DMS 273 (cell line): ENCODE measurements at regions not wholly inside any gene's neighbourhood (a gene's known extent, or its start where the extent isn't known, plus 50 kb on each side); places are given as distances from the start of the nearest gene placed in this dataset.

ENCODE experiments used
- DNase-seq: peaks from one replicate; lab custom pipeline; 2025; ENCODE audit not compliant: unreplicated experiment; lab: John Stamatoyannopoulos, UW

- DNase-seq, result no peak
Observed at GRCh38 chr13:80133631-80134261, 207.2 kb downstream of the SPRY2 start.

GRCh38 chr13:80132741-80133601 lies 208.0 kb downstream of the SPRY2 start:
- no peak for DNase-seq

- DNase-seq, result peak; percentile 3
Observed at GRCh38 chr13:80131204-80131603, 209.7 kb downstream of the SPRY2 start.

- no peak for DNase-seq
Observed at GRCh38 chr13:80126389-80127068, 214.4 kb downstream of the SPRY2 start.

GRCh38 chr13:80123945-80124344 lies 217.0 kb downstream of the SPRY2 start:
- DNase-seq, result no peak

- DNase-seq, result no peak
Observed at GRCh38 chr13:80121038-80121437, 219.9 kb downstream of the SPRY2 start.

- peak; percentile 9 for DNase-seq
Observed at GRCh38 chr13:80118506-80118905, 222.4 kb downstream of the SPRY2 start.

- DNase-seq, result no peak
Observed at GRCh38 chr13:80118099-80118498, 222.8 kb downstream of the SPRY2 start.

- no peak for DNase-seq
Observed at GRCh38 chr13:80117515-80117914, 223.4 kb downstream of the SPRY2 start.

GRCh38 chr13:80116107-80116506 lies 224.8 kb downstream of the SPRY2 start:
- peak; percentile 54 for DNase-seq

- DNase-seq, result no peak
Observed at GRCh38 chr13:80115616-80116015, 225.3 kb downstream of the SPRY2 start.

GRCh38 chr13:80113714-80114454 lies 227.0 kb downstream of the SPRY2 start:
- no peak for DNase-seq

GRCh38 chr13:80109303-80109702 lies 231.6 kb downstream of the SPRY2 start:
- DNase-seq, result no peak

GRCh38 chr13:80105350-80105749 lies 235.6 kb downstream of the SPRY2 start:
- no peak for DNase-seq

GRCh38 chr13:80101040-80101439 lies 239.9 kb downstream of the SPRY2 start:
- DNase-seq, result no peak

GRCh38 chr13:80100636-80101035 lies 240.3 kb downstream of the SPRY2 start:
- DNase-seq, result no peak

- DNase-seq, result no peak
Observed at GRCh38 chr13:80097561-80097960, 243.4 kb downstream of the SPRY2 start.

GRCh38 chr13:80096383-80096782 lies 244.5 kb downstream of the SPRY2 start:
- DNase-seq, result no peak

GRCh38 chr13:80094526-80094925 lies 246.4 kb downstream of the SPRY2 start:
- DNase-seq, result no peak

- DNase-seq, result no peak
Observed at GRCh38 chr13:80093888-80094287, 247.0 kb downstream of the SPRY2 start.

GRCh38 chr13:80086304-80086721 lies 254.6 kb downstream of the SPRY2 start:
- no peak for DNase-seq
